Suprapubic skin (tissue), 4 donors: ENCODE measurements at regions not wholly inside any gene's neighbourhood (a gene's known extent, or its start where the extent isn't known, plus 50 kb on each side); places are given as distances from the start of the nearest gene placed in this dataset.
"Not testable (repeated sequence)": the region's sequence is repeated elsewhere in the genome, so short reads cannot be mapped to it uniquely, and the experiment has no call there.

Experiments used
- DNase-seq, 2 donors: peaks; one replicate each; pipeline ENCODE4 v3.0.0-alpha.2; 2019; ENCODE audit warnings: low spot score in 2 of 2
- H3K27ac ChIP-seq: fragments of 200-600 bp; sonication (generic); one replicate; pipeline ENCODE4 v1.5.1; 2019
- H3K27me3 ChIP-seq: fragments of 200-600 bp; sonication (generic); one replicate; pipeline ENCODE4 v1.5.1; 2019
- H3K36me3 ChIP-seq: fragments of 200-600 bp; sonication (generic); one replicate; pipeline ENCODE4 v1.5.1; 2019
- H3K4me1 ChIP-seq: fragments of 200-600 bp; sonication (generic); one replicate; pipeline ENCODE4 v1.5.1; 2019
- H3K4me3 ChIP-seq: fragments of 200-600 bp; sonication (generic); one replicate; pipeline ENCODE4 v1.5.1; 2019; ENCODE audit warnings: mild to moderate bottlenecking
- H3K9me3 ChIP-seq: fragments of 200-600 bp; sonication (generic); one replicate; pipeline ENCODE4 v1.5.1; 2019
- EP300 ChIP-seq: sonication (generic); formaldehyde crosslinking; IDR thresholded peaks from one replicate; pipeline ENCODE4 v1.6.1; 2017; ENCODE audit warnings: antibody characterized with exemption
- POLR2A ChIP-seq, 2 donors: fragments of 450-650 bp; IDR thresholded peaks; one replicate each; pipeline ENCODE4 v1.6.1; 2017; ENCODE audit warnings: antibody characterized with exemption in 2 of 2, mild to moderate bottlenecking in 2 of 2, moderate library complexity in 2 of 2
- POLR2AphosphoS5 ChIP-seq, 3 donors: sonication (generic); formaldehyde crosslinking; IDR thresholded peaks; one replicate each; pipeline ENCODE4 v1.6.1; 2017; ENCODE audit warnings: antibody characterized with exemption in 3 of 3
- WGBS: methylation state at CpG from one replicate; pipeline ENCODE4 v1.1.5; 2018; 5-methylcytosine and 5-hydroxymethylcytosine counted together
- TF ChIP-seq, protein P1 (sequence below), 2 donors: fragments of 200-600 bp in 1 of 2; fragments of 450-650 bp in 1 of 2; sonication (generic) in 1 of 2; IDR thresholded peaks; one replicate each; pipeline ENCODE4 v1.5.1; 2016 to 2019; ENCODE audit warnings: antibody characterized with exemption in 2 of 2, mild to moderate bottlenecking in 1 of 2, moderate library complexity in 1 of 2

DNA sequence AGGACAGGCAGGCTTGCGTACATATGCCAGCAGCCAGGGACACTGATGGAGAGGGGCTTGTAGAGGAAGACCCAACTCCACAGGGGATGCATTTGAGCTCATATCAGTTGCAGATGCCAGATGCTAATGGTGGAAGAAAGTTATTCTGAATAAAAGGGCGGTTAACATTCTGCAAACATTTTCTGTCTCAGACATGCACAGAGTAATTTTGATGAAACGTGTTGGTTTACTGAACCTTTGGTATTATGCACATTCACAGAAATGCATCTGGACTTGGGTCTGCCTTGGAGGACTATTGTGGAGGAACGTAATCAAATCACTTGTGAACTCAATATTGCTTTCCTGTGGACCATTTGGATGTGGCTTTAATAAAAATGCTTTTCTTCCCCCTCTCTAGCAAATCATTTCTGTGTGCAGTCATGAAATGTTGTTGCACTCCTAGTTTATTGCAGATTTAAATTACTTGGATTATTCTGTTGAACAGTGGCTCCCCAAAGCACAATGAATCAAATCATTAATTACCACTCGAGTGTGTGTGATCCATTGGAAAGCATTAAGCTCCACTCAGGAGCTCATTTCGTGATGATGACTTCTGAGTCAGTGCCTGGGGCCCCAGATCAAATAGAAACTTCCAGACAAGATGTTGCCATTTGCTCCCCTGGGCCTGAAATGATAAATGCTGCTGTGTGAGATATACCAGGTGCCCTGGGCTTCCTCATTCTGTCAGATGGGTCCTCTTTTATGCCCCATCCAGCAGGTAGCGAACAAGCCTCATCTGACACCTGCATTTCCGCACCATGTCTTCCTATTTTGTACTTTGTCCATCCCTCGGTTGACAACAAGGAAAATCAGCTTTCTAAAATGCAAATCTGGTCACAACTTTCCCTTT is 697.0 kb upstream of the HS6ST1 start:
- Histone ChIP-seq H3K9me3 (no peaks in the 10 kb centered on the region), H3K4me1 (no peaks in the 10 kb centered on the region), H3K27ac (no peak overlapping the region), H3K36me3 (no peaks in the 10 kb centered on the region), H3K27me3 (no peaks in the 10 kb centered on the region), H3K4me3 (no peak overlapping the region)
- 83% methylated on average over 9 of the region's 9 CpGs for WGBS
- DNase-seq, result no peak
- TF ChIP-seq, protein P1, sequence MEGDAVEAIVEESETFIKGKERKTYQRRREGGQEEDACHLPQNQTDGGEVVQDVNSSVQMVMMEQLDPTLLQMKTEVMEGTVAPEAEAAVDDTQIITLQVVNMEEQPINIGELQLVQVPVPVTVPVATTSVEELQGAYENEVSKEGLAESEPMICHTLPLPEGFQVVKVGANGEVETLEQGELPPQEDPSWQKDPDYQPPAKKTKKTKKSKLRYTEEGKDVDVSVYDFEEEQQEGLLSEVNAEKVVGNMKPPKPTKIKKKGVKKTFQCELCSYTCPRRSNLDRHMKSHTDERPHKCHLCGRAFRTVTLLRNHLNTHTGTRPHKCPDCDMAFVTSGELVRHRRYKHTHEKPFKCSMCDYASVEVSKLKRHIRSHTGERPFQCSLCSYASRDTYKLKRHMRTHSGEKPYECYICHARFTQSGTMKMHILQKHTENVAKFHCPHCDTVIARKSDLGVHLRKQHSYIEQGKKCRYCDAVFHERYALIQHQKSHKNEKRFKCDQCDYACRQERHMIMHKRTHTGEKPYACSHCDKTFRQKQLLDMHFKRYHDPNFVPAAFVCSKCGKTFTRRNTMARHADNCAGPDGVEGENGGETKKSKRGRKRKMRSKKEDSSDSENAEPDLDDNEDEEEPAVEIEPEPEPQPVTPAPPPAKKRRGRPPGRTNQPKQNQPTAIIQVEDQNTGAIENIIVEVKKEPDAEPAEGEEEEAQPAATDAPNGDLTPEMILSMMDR (IDR thresholded peaks at IDR 0.05), result no peak
- TF ChIP-seq POLR2AphosphoS5 (IDR thresholded peaks at IDR 0.05) (no peak), EP300 (no peak), POLR2A (IDR thresholded peaks at IDR 0.05) (no peak)

- WGBS, result 78% methylated on average over 4 of the region's 4 CpGs
- Histone ChIP-seq H3K4me3 (no peak overlapping the region), H3K36me3 (no peaks in the 10 kb centered on the region), H3K4me1 (no peaks in the 10 kb centered on the region), H3K27me3 (no peaks in the 10 kb centered on the region), H3K9me3 (no peaks in the 10 kb centered on the region), H3K27ac (no peak overlapping the region)
- DNase-seq, result no peak
- no peak for TF ChIP-seq EP300
- TF ChIP-seq, protein P1 (IDR thresholded peaks at IDR 0.05), result no peak
- TF ChIP-seq POLR2AphosphoS5 (IDR thresholded peaks at IDR 0.05), result no peak
- no peak for TF ChIP-seq POLR2A (IDR thresholded peaks at IDR 0.05)
Measured at GRCh38 chr2:129016972-129017371, 698.3 kb upstream of the HS6ST1 start.

DNA sequence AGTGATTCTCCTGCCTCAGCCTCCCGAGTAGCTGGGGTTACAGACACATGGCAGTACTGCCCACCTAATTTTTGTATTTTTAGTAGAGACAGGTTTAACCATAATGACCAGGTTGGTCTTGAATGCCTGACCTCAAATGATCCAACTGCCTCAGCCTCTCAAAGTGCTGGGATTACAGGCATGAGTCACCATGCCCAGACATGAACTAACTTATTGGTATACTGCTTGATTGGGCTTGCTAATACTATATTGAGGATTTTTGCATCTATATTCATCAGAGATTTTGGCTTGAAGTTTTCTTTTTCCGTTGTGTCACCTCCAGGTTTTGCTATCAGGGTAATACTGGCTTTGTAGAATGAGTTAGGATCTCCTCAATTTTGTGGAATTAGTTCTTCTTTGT is 706.1 kb upstream of the HS6ST1 start:
- no peaks in the 10 kb centered on the region for H3K36me3 ChIP-seq
- H3K27ac ChIP-seq, result no peak overlapping the region
- no peaks in the 10 kb centered on the region for H3K27me3 ChIP-seq
- H3K4me1 ChIP-seq, result no peaks in the 10 kb centered on the region
- TF ChIP-seq EP300, result no peak
- TF ChIP-seq, protein P1 (IDR thresholded peaks at IDR 0.05), result no peak
- no peak for TF ChIP-seq POLR2A (IDR thresholded peaks at IDR 0.05)
- TF ChIP-seq POLR2AphosphoS5 (IDR thresholded peaks at IDR 0.05), result no peak
- H3K9me3 ChIP-seq, result no peaks in the 10 kb centered on the region
- DNase-seq, result no peak
- H3K4me3 ChIP-seq, result no peak overlapping the region
- WGBS, result 64% methylated on average over 2 of the region's 2 CpGs

GRCh38 chr2:129035992-129036391 is 717.3 kb upstream of the HS6ST1 start:
- no peaks in the 10 kb centered on the region for H3K9me3 ChIP-seq
- no peaks in the 10 kb centered on the region for H3K4me1 ChIP-seq
- no peak overlapping the region for H3K4me3 ChIP-seq
- H3K27me3 ChIP-seq, result no peaks in the 10 kb centered on the region
- DNase-seq, result no peak
- WGBS, result 53% methylated on average over 3 of the region's 3 CpGs
- TF ChIP-seq, protein P1 (IDR thresholded peaks at IDR 0.05), result no peak
- TF ChIP-seq POLR2AphosphoS5 (IDR thresholded peaks at IDR 0.05), result no peak
- no peak overlapping the region for H3K27ac ChIP-seq
- no peaks in the 10 kb centered on the region for H3K36me3 ChIP-seq

DNA sequence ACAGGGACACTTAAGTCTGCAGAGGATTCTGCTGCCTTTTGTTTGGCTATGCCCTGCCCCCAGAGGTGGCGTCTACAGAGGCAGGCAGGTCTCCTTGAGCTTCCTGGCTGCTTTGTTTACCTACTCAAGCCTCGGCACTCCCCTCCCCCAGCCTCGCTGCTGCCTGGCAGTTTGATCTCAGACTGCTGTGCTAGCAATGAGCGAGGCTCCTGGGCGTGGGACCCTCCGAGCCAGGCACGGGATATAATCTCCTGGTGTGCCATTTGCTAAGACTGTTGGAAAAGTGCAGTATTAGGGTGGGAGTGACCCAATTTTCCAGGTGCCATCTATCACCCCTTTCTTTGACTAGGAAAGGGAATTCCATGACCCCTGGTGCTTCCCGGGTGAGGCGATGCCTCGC is 725.0 kb upstream of the HS6ST1 start:
- H3K27ac ChIP-seq, DNase-seq, H3K9me3 ChIP-seq, H3K4me3 ChIP-seq, H3K4me1 ChIP-seq, H3K36me3 ChIP-seq, H3K27me3 ChIP-seq: not testable (repeated sequence)
- WGBS, result 87% methylated on average over 10 of the region's 10 CpGs

DNA sequence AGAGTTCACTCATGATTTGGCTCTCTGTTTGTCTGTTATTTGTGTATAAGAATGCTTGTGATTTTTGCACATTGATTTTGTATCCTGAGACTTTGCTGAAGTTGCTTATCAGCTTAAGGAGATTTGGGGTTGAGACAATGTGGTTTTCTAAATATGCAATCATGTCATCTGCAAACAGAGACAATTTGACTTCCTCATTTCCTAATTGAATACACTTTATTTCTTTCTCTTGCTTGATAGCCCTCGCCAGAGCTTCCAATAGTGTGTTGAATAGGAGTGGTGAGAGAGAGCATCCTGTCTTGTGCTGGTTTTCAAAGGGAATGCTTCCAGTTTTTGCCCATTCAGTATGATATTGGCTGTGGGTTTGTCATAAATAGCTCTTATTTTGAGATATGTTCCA is 727.8 kb upstream of the HS6ST1 start:
- H3K27me3 ChIP-seq, H3K36me3 ChIP-seq, DNase-seq, H3K9me3 ChIP-seq, H3K4me1 ChIP-seq, H3K4me3 ChIP-seq, H3K27ac ChIP-seq: not testable (repeated sequence)
- WGBS, result 67% methylated on average over 1 of the region's 1 CpG
